HEK293T (cell line): ENCODE measurements at regions not wholly inside any gene's neighbourhood (a gene's known extent, or its start where the extent isn't known, plus 50 kb on each side); places are given as distances from the start of the nearest gene placed in this dataset.

Experiments used
- CTCF ChIA-PET: fragments of 350-600 bp; formaldehyde crosslinking; extraction: SDS; loops from one replicate; lab custom pipeline; 2021; ENCODE audit warnings: antibody characterized with exemption, inconsistent platforms; lab: Yijun Ruan, JAX
- POLR2A ChIA-PET: fragments of 350-600 bp; formaldehyde crosslinking; extraction: SDS; loops from one replicate; lab custom pipeline; 2020; ENCODE audit warnings: antibody characterized with exemption, inconsistent platforms; lab: Yijun Ruan, JAX
- DNase-seq: peaks from one replicate; pipeline ENCODE4 v3.0.0; 2012; ENCODE audit warnings: mixed read lengths; ENCODE audit errors: extremely low spot score
- ARNT ChIP-seq: fragments of 450-650 bp; IDR thresholded peaks from 2 replicates; pipeline ENCODE4 v1.6.1; 2017; ENCODE audit warnings: mild to moderate bottlenecking
- BHLHE40 ChIP-seq: fragments of 450-650 bp; IDR thresholded peaks from 2 replicates; pipeline ENCODE4 v1.6.1; 2016; ENCODE audit warnings: mild to moderate bottlenecking, moderate library complexity, borderline replicate concordance
- CTBP1 ChIP-seq: fragments of 450-650 bp; IDR thresholded peaks from 2 replicates; pipeline ENCODE4 v1.6.1; 2016; ENCODE audit warnings: borderline replicate concordance
- ELF4 ChIP-seq: fragments of 450-650 bp; IDR thresholded peaks from 2 replicates; pipeline ENCODE4 v1.6.1; 2017; ENCODE audit warnings: antibody characterized with exemption
- FOXA1 ChIP-seq: fragments of 450-650 bp; IDR thresholded peaks from 2 replicates; pipeline ENCODE4 v1.6.1; 2016; ENCODE audit warnings: mild to moderate bottlenecking
- FOXK2 ChIP-seq: fragments of 450-650 bp; IDR thresholded peaks from 2 replicates; pipeline ENCODE4 v1.6.1; 2016; ENCODE audit warnings: mild to moderate bottlenecking
- FOXM1 ChIP-seq: fragments of 450-650 bp; IDR thresholded peaks from 2 replicates; pipeline ENCODE4 v1.6.1; 2017; ENCODE audit warnings: mild to moderate bottlenecking, borderline replicate concordance
- HDGF ChIP-seq: fragments of 450-650 bp; IDR thresholded peaks from 2 replicates; pipeline ENCODE4 v1.6.1; 2017; ENCODE audit warnings: antibody characterized with exemption, borderline replicate concordance
- L3MBTL2 ChIP-seq: fragments of 450-650 bp; conservative IDR thresholded peaks from 2 replicates; pipeline ENCODE4 v1.6.1; 2016; ENCODE audit warnings: mild to moderate bottlenecking
- LEF1 ChIP-seq: fragments of 450-650 bp; IDR thresholded peaks from 2 replicates; pipeline ENCODE4 v1.6.1; 2017; ENCODE audit warnings: mild to moderate bottlenecking, borderline replicate concordance
- NFRKB ChIP-seq: fragments of 450-650 bp; IDR thresholded peaks from 2 replicates; pipeline ENCODE4 v1.6.1; 2016; ENCODE audit warnings: mild to moderate bottlenecking, moderate library complexity
- SP1 ChIP-seq: fragments of 450-650 bp; IDR thresholded peaks from 2 replicates; pipeline ENCODE4 v1.6.1; 2017
- SUZ12 ChIP-seq: fragments of 450-650 bp; IDR thresholded peaks from 2 replicates; pipeline ENCODE4 v1.6.1; 2016; ENCODE audit warnings: mild to moderate bottlenecking
- TARDBP ChIP-seq: fragments of 450-650 bp; IDR thresholded peaks from 2 replicates; pipeline ENCODE4 v1.6.1; 2016
- ZNF384 ChIP-seq: fragments of 450-650 bp; IDR thresholded peaks from 2 replicates; pipeline ENCODE4 v1.6.1; 2016
- TF ChIP-seq, protein P1 (sequence below): fragments of 450-650 bp; IDR thresholded peaks from 2 replicates; pipeline ENCODE4 v1.6.1; 2016

DNA sequence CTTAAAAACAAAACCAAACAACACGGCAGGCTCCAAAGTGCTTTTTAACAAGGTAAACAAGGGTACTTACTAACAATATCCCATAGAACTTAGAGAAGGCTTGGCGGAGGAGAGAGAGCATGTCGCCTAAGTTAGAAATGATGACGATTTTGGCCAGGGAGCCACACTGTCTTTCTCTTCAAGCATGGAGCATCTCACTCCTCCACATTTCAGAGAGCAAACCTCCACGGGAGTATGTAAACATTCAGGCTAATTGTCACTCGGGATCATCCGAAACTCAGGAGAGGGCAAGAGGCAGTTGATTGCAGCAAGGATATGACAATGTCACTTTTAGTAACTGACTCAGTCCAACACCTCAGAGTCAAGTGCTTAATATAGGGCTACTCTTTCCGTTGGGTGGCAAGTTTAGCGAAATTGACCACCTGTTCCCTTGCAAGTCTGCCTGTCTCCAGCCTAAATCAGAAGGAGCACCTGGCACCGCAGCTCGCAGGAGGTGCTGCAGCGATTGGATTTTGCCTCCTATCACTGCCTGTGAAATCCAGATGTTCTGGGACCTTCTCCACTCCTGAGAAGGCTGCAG, 65.8 kb upstream of the RPS6KA2 start:
- DNase-seq: no peak
- ChIA-PET POLR2A (no interaction called here), CTCF (no interaction called here)
- TF ChIP-seq TARDBP: no peak
- TF ChIP-seq NFRKB: no peak
- TF ChIP-seq SUZ12: no peak
- no peak for TF ChIP-seq L3MBTL2
- no peak for TF ChIP-seq LEF1
- TF ChIP-seq CTBP1: no peak
- TF ChIP-seq ZNF384: no peak
- no peak for TF ChIP-seq BHLHE40
- TF ChIP-seq FOXK2: no peak
- TF ChIP-seq ARNT: no peak
- TF ChIP-seq FOXM1: no peak
- TF ChIP-seq SP1: no peak
- TF ChIP-seq ELF4: no peak
- TF ChIP-seq, protein P1, sequence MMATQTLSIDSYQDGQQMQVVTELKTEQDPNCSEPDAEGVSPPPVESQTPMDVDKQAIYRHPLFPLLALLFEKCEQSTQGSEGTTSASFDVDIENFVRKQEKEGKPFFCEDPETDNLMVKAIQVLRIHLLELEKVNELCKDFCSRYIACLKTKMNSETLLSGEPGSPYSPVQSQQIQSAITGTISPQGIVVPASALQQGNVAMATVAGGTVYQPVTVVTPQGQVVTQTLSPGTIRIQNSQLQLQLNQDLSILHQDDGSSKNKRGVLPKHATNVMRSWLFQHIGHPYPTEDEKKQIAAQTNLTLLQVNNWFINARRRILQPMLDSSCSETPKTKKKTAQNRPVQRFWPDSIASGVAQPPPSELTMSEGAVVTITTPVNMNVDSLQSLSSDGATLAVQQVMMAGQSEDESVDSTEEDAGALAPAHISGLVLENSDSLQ: no peak
- TF ChIP-seq FOXA1: no peak
- TF ChIP-seq HDGF: no peak

DNA sequence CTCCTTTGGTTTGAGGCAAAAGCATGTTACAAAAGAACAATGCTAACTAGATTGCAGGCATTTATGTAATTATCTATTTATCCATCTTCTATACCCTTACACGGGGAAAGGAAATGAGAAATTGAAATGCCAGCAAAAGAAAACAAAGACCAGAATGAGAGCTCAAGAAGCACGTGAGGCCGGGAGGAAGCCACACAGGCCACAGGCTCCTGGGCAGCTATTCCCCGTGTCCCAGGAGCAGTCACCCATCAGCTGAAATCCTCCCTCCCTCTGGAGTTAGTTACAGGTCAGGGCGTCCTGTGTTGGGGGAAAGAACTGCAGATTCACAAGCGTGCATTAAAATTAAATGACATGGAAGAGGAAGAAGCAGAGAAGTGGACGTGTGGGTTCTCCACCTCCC, 64.7 kb upstream of the RPS6KA2 start:
- TF ChIP-seq LEF1 (no peak), HDGF (no peak), ARNT (no peak), FOXA1 (no peak), CTBP1 (no peak), FOXK2 (no peak)
- DNase-seq: no peak
- ChIA-PET CTCF (no interaction called here), POLR2A (no interaction called here)

DNA sequence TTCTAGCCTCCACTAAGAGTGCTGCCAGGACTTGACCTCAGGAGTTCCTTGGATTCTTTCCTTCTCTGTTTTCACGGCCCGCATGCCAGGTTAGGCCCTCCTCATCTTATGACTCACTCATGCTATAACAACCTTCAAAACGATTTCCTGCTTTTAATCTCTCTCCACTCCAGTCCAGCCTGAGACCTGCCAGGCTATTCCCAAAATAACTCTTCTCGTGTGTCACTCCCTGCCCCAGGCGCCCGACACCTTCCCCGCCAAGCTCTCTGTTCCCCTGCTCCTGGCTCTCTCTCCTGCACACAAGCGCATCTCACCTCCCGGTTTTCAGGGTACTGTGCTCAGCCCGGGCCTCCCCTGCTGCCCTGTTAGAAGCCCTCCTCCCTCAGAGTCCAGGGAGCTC, 64.1 kb upstream of the RPS6KA2 start:
- CTCF ChIA-PET: no interaction called here
- no peak for DNase-seq
- POLR2A ChIA-PET: no interaction called here
- TF ChIP-seq CTBP1: no peak
- no peak for TF ChIP-seq NFRKB
- TF ChIP-seq HDGF: no peak

DNA sequence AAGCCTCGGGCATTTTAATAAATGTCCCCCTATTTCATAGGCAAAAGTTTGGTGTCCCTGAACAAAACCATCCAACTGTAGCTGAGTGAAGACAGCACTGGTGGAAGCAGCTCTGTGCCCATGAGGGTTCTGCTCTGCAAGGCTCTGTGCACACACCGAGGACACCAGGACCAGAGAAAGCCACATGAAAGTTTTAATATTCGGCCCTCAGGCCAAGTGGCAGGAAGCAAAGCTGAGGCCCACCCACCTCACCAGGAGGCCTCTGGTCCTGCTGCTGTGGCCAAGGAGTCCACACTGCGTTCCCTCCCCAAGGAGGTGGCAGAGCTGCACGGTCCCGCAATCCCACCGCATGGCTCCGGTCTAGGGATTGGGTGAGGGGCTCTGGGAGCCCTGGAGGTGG, 62.6 kb upstream of the RPS6KA2 start:
- POLR2A ChIA-PET: no interaction called here
- TF ChIP-seq, protein P1: no peak
- TF ChIP-seq FOXM1 (no peak), NFRKB (no peak), TARDBP (no peak), BHLHE40 (no peak), ARNT (no peak), CTBP1 (no peak), FOXK2 (no peak), ZNF384 (no peak), SUZ12 (no peak), L3MBTL2 (no peak), LEF1 (no peak), FOXA1 (no peak), SP1 (no peak), ELF4 (no peak), HDGF (no peak)
- no peak for DNase-seq
- CTCF ChIA-PET: no interaction called here

- TF ChIP-seq, protein P1: no peak
- TF ChIP-seq FOXM1: no peak
- TF ChIP-seq ARNT: no peak
- TF ChIP-seq ELF4: no peak
- TF ChIP-seq SUZ12: no peak
- TF ChIP-seq L3MBTL2: no peak
- no peak for TF ChIP-seq LEF1
- TF ChIP-seq FOXA1: no peak
- TF ChIP-seq HDGF: no peak
- no peak for TF ChIP-seq FOXK2
- no peak for TF ChIP-seq SP1
- no peak for TF ChIP-seq TARDBP
- no peak for TF ChIP-seq BHLHE40
- no peak for TF ChIP-seq NFRKB
- TF ChIP-seq ZNF384: no peak
- no peak for TF ChIP-seq CTBP1
- CTCF ChIA-PET: no interaction called here
- POLR2A ChIA-PET: no interaction called here
- no peak for DNase-seq
Measured at GRCh38 chr6:166688901-166689300, 61.9 kb upstream of the RPS6KA2 start.

- TF ChIP-seq FOXM1 (no peak), LEF1 (no peak), HDGF (no peak), L3MBTL2 (no peak), ZNF384 (no peak), SUZ12 (no peak), NFRKB (no peak), ELF4 (no peak), CTBP1 (no peak), SP1 (no peak), ARNT (no peak), BHLHE40 (no peak), FOXA1 (no peak), TARDBP (no peak), FOXK2 (no peak)
- TF ChIP-seq, protein P1: no peak
- no peak for DNase-seq
- ChIA-PET POLR2A (no interaction called here), CTCF (no interaction called here)
Measured at GRCh38 chr6:166687879-166688205, 60.8 kb upstream of the RPS6KA2 start.
